GM10248 (cell line): ENCODE measurements at regions not wholly inside any gene's neighbourhood (a gene's known extent, or its start where the extent isn't known, plus 50 kb on each side); places are given as distances from the start of the nearest gene placed in this dataset.

ENCODE experiments used
- CTCF ChIA-PET: fragments of 300-600 bp; sonication (Branson Sonifier 250); formaldehyde crosslinking; extraction: SDS; loops from one replicate; lab custom pipeline; 2021; ENCODE audit warnings: antibody characterized with exemption; lab: Yijun Ruan, JAX
- POLR2A ChIA-PET: fragments of 350-650 bp; sonication (Branson Sonifier 250); formaldehyde crosslinking; extraction: SDS; loops from one replicate; lab custom pipeline; 2020; ENCODE audit warnings: antibody characterized with exemption; lab: Yijun Ruan, JAX
- DNase-seq: peaks from one replicate; pipeline ENCODE4 v3.0.0; 2012; ENCODE audit errors: extremely low spot score
- TF ChIP-seq, protein P1 (sequence below): IDR thresholded peaks from 2 replicates; pipeline ENCODE4 v1.5.1; 2012; ENCODE audit warnings: mild to moderate bottlenecking, low read depth; ENCODE audit errors: extremely low read depth, missing control alignments, control extremely low read depth

DNA sequence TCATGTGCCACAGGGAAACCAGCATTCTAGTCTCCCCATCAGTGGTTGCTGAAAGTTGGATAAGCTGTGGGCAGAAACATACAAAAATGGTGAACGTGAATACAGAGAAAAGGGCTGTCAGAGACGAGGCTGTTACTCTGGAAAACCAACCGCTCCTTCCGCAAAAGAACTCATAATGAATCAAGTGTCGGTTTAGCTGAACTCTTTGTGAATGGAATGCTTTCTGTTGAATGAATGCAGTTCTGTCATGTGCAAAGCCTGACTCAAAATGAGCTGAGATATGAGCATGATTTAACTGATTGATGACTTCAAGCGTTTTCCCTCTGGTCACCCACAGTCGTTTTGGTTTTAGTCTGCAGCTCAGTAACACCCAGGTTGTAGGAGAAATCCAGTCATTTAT, 298.3 kb downstream of the ETS1 start:
- peak; percentile 31 for DNase-seq
- POLR2A ChIA-PET, result interaction anchor here (0.6 to 1.1 kb wide), 6 partner anchors 10 to 343 kb away, joined by 3 to 7 read pairs (median 4); no protein-coding TSS in a partner anchor
- CTCF ChIA-PET, result interaction anchor here (0.7 to 2.3 kb wide), 24 partner anchors 8 to 542 kb away, joined by 3 to 15 read pairs (median 4); no protein-coding TSS in a partner anchor
- TF ChIP-seq, protein P1, sequence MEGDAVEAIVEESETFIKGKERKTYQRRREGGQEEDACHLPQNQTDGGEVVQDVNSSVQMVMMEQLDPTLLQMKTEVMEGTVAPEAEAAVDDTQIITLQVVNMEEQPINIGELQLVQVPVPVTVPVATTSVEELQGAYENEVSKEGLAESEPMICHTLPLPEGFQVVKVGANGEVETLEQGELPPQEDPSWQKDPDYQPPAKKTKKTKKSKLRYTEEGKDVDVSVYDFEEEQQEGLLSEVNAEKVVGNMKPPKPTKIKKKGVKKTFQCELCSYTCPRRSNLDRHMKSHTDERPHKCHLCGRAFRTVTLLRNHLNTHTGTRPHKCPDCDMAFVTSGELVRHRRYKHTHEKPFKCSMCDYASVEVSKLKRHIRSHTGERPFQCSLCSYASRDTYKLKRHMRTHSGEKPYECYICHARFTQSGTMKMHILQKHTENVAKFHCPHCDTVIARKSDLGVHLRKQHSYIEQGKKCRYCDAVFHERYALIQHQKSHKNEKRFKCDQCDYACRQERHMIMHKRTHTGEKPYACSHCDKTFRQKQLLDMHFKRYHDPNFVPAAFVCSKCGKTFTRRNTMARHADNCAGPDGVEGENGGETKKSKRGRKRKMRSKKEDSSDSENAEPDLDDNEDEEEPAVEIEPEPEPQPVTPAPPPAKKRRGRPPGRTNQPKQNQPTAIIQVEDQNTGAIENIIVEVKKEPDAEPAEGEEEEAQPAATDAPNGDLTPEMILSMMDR, result no peak

DNA sequence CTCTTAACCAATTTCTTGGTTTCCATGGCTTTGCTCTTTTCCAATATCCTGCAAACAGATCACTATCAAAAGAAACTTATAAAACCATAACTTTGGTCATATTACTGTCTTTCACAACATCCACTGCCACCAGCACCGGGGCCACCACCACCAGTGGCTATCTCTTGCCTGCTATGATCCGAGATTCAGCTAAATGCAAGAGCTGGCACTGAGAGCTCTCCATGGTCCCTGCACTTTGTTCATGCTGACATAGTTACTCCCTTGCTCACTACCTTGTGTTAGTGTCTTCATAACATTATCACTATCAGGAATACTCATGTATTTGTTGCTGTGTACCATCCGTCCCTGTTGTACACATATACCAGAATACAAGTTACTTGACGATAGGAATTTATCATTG, 299.0 kb downstream of the ETS1 start:
- no peak for DNase-seq
- TF ChIP-seq, protein P1, result no peak
- POLR2A ChIA-PET, result interaction anchor here (1.1 kb wide), 1 partner anchor 9 kb away, joined by 3 read pairs; no protein-coding TSS in a partner anchor
- CTCF ChIA-PET, result interaction anchor here (0.8 to 2.3 kb wide), 14 partner anchors 9 to 469 kb away, joined by 3 to 8 read pairs (median 3); no protein-coding TSS in a partner anchor

DNA sequence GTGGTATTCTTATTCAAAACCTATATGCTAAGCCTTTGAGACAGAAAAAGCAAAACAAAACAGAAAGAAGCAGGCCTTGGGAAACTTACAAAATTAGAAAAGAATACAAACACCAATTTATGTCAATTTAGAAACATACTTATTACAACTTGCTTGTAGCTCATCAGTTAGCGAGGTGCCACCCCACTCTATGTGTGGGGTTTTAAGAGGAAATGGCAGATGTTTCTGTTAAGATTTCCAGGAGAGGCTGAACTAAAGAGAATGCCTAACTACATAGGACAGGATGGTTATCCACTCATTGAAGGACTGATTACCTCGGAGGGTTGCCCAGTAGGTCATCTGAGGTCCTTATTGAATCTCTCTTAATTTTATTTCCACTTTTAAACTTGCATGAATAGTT, 302.0 kb downstream of the ETS1 start:
- TF ChIP-seq, protein P1, result no peak
- ChIA-PET CTCF (interaction anchor here (0.8 to 2.0 kb wide), 9 partner anchors 9 to 472 kb away, joined by 3 to 9 read pairs (median 4); no protein-coding TSS in a partner anchor), POLR2A (no interaction called here)
- DNase-seq, result no peak

DNA sequence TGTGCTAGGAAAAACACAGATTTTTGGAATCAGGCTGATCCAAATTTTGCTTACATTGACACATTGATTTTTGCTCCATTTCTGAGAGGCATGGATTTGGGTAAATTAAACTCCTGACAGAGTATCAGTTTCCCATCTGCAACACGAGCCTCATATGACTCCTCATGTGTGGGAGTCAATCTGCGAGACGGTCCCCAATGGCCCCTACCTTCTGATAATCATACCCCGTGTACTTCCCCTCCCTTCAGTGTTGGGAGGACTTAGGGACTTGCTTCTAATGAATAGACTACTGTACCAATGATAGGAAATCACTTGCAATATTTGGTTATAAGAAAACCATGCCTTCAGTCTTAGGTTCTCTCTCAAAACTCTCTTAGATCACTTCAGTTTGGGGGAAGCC, 302.7 kb downstream of the ETS1 start:
- ChIA-PET POLR2A (no interaction called here), CTCF (interaction anchor here (0.8 to 2.0 kb wide), 10 partner anchors 8 to 473 kb away, joined by 3 to 9 read pairs (median 4); no protein-coding TSS in a partner anchor)
- TF ChIP-seq, protein P1, result no peak
- no peak for DNase-seq

DNA sequence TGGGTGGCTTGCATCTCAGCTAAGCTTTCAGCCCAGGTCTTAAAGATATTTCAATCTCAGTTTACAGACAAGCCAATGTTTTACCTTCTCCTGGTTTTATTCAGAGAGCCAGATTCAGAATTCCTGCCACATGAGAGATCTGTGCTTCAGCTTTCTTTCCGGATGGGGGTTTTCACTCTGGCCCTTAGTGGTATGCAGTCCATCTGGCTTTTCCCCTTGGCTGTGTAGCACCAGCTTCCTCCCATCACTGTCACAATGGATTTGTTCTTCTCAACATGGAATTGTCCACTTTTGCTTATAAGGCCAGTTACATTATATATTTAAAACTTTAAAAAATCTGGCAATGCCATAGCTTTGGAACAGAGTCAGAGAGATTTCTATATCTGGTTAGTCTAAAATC, 303.9 kb downstream of the ETS1 start:
- POLR2A ChIA-PET, result no interaction called here
- TF ChIP-seq, protein P1, result no peak
- no peak for DNase-seq
- CTCF ChIA-PET, result interaction anchor here (1.0 to 2.0 kb wide), 10 partner anchors 12 to 347 kb away, joined by 3 to 9 read pairs (median 4); no protein-coding TSS in a partner anchor

DNA sequence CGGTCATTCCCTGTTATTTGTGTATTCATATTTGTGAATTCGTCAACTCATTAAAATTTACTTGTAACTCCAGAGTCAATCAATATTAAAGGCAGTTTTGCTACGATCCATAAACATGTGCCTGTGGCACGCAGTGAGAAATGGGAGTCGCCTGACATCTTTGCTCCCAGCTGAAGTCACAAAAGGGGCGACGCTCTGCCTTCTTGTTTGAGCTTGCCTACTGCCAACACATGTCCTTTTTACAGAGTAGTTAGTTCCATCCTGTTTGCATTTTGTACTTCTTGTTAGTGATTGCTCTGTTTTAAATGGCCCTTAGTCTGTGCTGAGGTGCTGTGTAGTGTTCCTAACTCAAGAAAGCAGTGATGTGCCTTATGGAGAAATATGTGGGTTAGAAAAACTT, 305.3 kb downstream of the ETS1 start:
- TF ChIP-seq, protein P1, result no peak
- POLR2A ChIA-PET, result no interaction called here
- CTCF ChIA-PET, result interaction anchor here (0.9 to 2.0 kb wide), 2 partner anchors 16 to 199 kb away, joined by 3 to 6 read pairs; no protein-coding TSS in a partner anchor

More for the DNA sequence above, 305.3 kb downstream of the ETS1 start:
- DNase-seq, result no peak
